ENCODE measurements at regions not wholly inside any gene's neighbourhood (a gene's known extent, or its start where the extent isn't known, plus 50 kb on each side); places are given as distances from the start of the nearest gene placed in this dataset.

GRCh38 chr10:111209692-111210091, 132.9 kb downstream of the ADRA2A start:
- no peak for DNase-seq (ENCODE audit: extremely low spot score)
- H3K27ac ChIP-seq (ENCODE audit: low read depth), result no peak overlapping the region
- no peaks in the 10 kb centered on the region for H3K4me1 ChIP-seq (ENCODE audit: insufficient read depth)
- H3K36me3 ChIP-seq (ENCODE audit: insufficient read depth), result no peaks in the 10 kb centered on the region
- no peak overlapping the region for H3K4me3 ChIP-seq (ENCODE audit: low read depth, low read length)
- 61% methylated on average over 5 of the region's 5 CpGs for WGBS

DNA sequence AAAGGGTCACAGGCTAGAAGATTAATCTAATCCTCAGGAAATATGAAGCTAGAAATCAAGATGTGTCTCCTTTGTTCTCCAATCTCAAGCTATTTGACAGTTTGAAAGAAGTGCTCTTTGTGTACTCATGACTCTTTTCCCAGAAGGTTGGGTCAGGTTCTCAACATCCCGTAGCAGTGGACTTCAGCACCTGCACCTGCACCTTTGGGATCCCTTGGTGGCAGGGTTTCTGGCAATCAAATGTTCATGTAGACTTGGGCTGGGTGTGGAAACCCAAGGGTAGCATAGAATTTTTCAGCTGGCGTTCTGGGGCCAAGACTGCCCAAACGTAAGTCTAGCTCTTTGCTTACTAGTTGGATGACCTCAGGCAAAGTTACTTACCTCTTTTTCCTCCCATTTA, 134.4 kb downstream of the ADRA2A start:
- DNase-seq (ENCODE audit: extremely low spot score), result no peak
- Histone ChIP-seq H3K4me3 (ENCODE audit: low read depth, low read length) (no peak overlapping the region), H3K36me3 (ENCODE audit: insufficient read depth) (no peaks in the 10 kb centered on the region), H3K27ac (ENCODE audit: low read depth) (no peak overlapping the region), H3K4me1 (ENCODE audit: insufficient read depth) (no peaks in the 10 kb centered on the region)
- WGBS, result 72% methylated on average over 3 of the region's 3 CpGs

DNA sequence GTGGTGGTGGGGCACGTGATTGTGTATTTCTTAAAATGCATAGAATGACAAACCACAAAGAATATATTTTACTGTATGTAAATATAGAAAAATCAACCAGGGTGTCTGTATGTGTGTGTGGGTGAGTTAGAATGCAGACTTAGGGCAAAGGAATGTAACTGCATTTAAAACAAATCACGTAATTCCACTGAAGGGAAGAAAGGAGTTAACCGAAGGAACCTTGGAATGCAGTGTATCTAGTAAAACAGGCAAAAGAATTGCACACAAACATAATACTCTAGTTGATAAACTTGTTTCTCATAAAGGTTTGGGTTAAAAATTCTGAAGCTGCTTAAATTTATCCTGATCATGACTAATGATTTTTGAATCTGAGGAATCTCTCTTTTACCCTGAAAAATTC, 134.9 kb downstream of the ADRA2A start:
- DNase-seq (ENCODE audit: extremely low spot score), result no peak
- WGBS, result 39% methylated on average over 3 of the region's 3 CpGs
- Histone ChIP-seq H3K27ac (ENCODE audit: low read depth) (no peak overlapping the region), H3K4me1 (ENCODE audit: insufficient read depth) (no peaks in the 10 kb centered on the region), H3K36me3 (ENCODE audit: insufficient read depth) (no peaks in the 10 kb centered on the region), H3K4me3 (ENCODE audit: low read depth, low read length) (no peak overlapping the region)

DNA sequence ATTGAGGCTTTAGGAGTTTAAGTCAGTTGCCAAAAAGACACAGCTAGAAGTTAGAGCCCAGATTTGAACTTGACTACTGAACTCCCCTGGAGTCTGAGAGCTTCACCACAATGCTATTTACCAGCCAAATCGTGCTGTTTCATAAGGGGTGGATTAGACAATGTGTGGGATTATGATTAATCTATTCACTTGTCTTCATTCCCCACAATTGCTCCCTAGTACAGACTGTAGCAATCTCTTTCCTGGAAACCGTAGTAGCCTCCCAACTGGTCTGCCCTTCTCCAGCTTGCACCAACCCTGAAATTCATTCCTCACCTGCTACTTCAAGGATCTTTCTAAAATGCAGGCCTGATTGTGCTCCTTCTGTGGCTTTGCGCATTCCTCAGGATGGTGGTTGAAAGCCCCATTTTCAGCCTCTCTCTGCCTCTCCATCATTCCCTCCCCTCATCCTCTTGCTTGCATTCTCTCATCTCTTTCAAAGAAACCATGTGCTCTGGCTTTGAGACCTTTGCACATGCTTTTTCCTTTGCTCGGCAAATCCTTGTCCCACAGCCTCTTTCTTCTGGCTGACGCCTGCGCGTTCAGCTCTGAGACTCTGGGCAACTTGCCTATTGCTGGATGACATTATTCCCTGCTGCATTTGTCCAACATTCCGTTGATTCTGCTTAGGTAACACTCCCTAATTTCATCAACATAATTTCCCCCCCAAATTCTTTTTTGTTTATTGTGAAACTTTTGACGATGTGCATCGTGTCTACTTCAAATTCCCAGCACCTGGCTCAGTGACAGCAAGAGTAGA, 145.1 kb downstream of the ADRA2A start:
- 77% methylated on average over 10 of the region's 10 CpGs for WGBS
- Histone ChIP-seq H3K27ac (ENCODE audit: low read depth) (no peak overlapping the region), H3K36me3 (ENCODE audit: insufficient read depth) (no peaks in the 10 kb centered on the region), H3K4me1 (ENCODE audit: insufficient read depth) (no peaks in the 10 kb centered on the region), H3K4me3 (ENCODE audit: low read depth, low read length) (no peak overlapping the region)
- no peak for DNase-seq (ENCODE audit: extremely low spot score)

- no peak overlapping the region for H3K4me3 ChIP-seq (ENCODE audit: low read depth, low read length)
- no peak for DNase-seq (ENCODE audit: extremely low spot score)
- H3K27ac ChIP-seq (ENCODE audit: low read depth), result no peak overlapping the region
- no peaks in the 10 kb centered on the region for H3K36me3 ChIP-seq (ENCODE audit: insufficient read depth)
- 73% methylated on average over 4 of the region's 4 CpGs for WGBS
- no peaks in the 10 kb centered on the region for H3K4me1 ChIP-seq (ENCODE audit: insufficient read depth)
These were observed 146.1 kb downstream of the ADRA2A start for GRCh38 chr10:111222961-111223360.

DNA sequence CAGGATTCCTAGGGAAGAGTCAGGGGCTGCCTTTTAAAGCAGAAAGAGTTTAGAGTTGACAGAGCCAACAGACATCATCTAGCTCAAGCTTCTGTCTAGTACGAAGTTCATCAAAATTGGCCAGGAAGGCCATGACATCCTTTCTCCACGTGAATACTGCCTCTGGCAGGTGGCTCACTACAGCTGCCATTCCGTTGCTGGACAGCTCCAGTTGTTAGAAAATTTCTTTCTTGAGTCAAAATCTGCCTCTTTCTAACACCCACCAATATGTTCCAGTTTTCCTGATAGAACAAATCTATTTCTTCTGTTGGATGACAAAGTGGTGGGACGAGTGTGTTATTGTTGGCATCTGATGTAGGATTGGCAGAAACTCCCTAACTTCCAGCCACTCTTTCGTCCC, 154.9 kb downstream of the ADRA2A start:
- WGBS, result 46% methylated on average over 5 of the region's 5 CpGs
- H3K4me3 ChIP-seq (ENCODE audit: low read depth, low read length), result no peak overlapping the region
- DNase-seq (ENCODE audit: extremely low spot score), result no peak
- no peaks in the 10 kb centered on the region for H3K4me1 ChIP-seq (ENCODE audit: insufficient read depth)
- no peaks in the 10 kb centered on the region for H3K36me3 ChIP-seq (ENCODE audit: insufficient read depth)
- H3K27ac ChIP-seq (ENCODE audit: low read depth), result no peak overlapping the region

DNA sequence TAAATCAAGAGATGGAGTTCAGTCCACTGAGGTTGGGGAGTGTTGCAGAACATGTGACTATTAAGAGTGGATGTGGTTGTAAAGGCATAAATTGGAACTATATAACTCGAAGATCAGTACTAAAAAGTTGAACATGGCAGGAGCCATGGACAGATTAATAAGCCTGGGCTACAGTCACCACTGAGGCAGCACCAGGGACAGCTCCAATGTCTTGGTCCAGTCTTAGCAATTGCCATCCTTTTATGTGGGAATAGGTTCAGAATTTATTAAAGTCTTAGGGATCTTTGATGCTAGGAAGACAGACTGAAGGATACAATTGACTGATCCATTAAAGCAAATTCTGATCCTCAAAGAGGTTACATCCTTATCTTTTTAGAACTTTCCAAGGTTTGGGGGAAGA, 156.6 kb downstream of the ADRA2A start:
- WGBS, result 58% methylated on average over 1 of the region's 1 CpG
- no peak overlapping the region for H3K4me3 ChIP-seq (ENCODE audit: low read depth, low read length)
- DNase-seq (ENCODE audit: extremely low spot score), result no peak
- H3K27ac ChIP-seq (ENCODE audit: low read depth), result no peak overlapping the region
- no peaks in the 10 kb centered on the region for H3K36me3 ChIP-seq (ENCODE audit: insufficient read depth)
- H3K4me1 ChIP-seq (ENCODE audit: insufficient read depth), result no peaks in the 10 kb centered on the region

DNA sequence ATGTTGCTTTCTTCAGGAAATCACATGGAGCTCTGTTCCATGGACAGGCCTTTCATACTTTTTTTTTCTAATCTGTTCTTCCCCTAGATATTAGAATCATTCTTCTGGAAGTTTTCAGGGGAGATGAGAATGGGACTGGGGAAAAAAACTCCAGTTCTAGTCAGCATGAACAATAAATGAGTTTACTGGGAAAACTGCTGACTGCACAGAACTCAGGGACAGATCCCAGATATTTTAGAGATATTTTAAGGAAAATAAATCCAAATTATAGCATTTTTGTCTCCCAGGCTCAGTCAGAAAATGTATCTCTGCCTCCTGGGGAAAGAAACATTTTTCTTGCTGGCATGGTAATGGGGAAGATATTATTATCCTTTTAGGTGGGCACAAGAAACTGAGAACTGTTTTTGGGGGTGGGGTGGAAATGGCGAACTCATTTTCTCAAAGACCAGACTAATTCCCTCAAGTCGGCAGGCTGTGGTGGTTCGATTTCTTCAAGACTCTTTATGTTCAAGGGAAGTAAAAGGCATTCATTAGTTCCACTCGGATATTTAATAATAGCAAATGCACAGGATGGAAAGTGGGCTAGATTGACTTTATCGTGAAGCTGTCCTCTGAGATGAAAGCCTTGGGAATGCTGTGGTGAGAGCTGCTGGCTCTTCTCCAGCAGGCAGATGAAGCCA, 157.5 kb downstream of the ADRA2A start:
- no peaks in the 10 kb centered on the region for H3K4me1 ChIP-seq (ENCODE audit: insufficient read depth)
- DNase-seq (ENCODE audit: extremely low spot score), result no peak
- no peak overlapping the region for H3K4me3 ChIP-seq (ENCODE audit: low read depth, low read length)
- H3K36me3 ChIP-seq (ENCODE audit: insufficient read depth), result no peaks in the 10 kb centered on the region
- 78% methylated on average over 5 of the region's 5 CpGs for WGBS
- H3K27ac ChIP-seq (ENCODE audit: low read depth), result no peak overlapping the region

DNA sequence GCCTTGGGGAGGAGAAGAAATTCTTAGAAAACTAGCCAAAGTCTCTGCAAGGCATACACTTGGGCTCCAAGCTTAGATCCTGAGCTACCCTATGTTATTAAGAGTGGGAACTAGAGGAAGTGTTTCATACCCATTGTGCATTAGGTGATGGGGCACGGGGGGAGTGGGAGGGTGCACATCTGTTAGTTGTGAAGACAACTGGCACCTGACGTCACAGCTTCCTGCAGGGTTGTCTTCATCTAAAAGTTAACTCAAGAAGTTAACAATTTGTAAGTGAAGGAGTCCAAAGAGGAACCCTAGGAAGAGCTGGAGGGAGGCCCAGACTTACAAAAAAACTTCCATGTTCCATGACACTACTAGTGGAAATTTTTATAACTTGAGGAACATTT, 158.1 kb downstream of the ADRA2A start:
- no peaks in the 10 kb centered on the region for H3K4me1 ChIP-seq (ENCODE audit: insufficient read depth)
- no peak overlapping the region for H3K27ac ChIP-seq (ENCODE audit: low read depth)
- H3K4me3 ChIP-seq (ENCODE audit: low read depth, low read length), result no peak overlapping the region
- WGBS, result 66% methylated on average over 2 of the region's 2 CpGs
- H3K36me3 ChIP-seq (ENCODE audit: insufficient read depth), result no peaks in the 10 kb centered on the region
- DNase-seq (ENCODE audit: extremely low spot score), result no peak

GRCh38 chr10:111240348-111240747, 163.5 kb downstream of the ADRA2A start:
- no peaks in the 10 kb centered on the region for H3K36me3 ChIP-seq (ENCODE audit: insufficient read depth)
- H3K4me3 ChIP-seq (ENCODE audit: low read depth, low read length), result no peak overlapping the region
- no peak for DNase-seq (ENCODE audit: extremely low spot score)
- no peaks in the 10 kb centered on the region for H3K4me1 ChIP-seq (ENCODE audit: insufficient read depth)
- H3K27ac ChIP-seq (ENCODE audit: low read depth), result no peak overlapping the region
- WGBS, result 83% methylated on average over 1 of the region's 1 CpG

GRCh38 chr10:111243126-111243525, 166.3 kb downstream of the ADRA2A start:
- Histone ChIP-seq H3K4me3 (ENCODE audit: low read depth, low read length) (no peak overlapping the region), H3K36me3 (ENCODE audit: insufficient read depth) (no peaks in the 10 kb centered on the region), H3K27ac (ENCODE audit: low read depth) (no peak overlapping the region), H3K4me1 (ENCODE audit: insufficient read depth) (no peaks in the 10 kb centered on the region)
- 72% methylated on average over 3 of the region's 3 CpGs for WGBS
- no peak for DNase-seq (ENCODE audit: extremely low spot score)

- no peak for DNase-seq (ENCODE audit: extremely low spot score)
- H3K4me3 ChIP-seq (ENCODE audit: low read depth, low read length), result no peak overlapping the region
- H3K27ac ChIP-seq (ENCODE audit: low read depth), result no peak overlapping the region
- no peaks in the 10 kb centered on the region for H3K36me3 ChIP-seq (ENCODE audit: insufficient read depth)
- no peaks in the 10 kb centered on the region for H3K4me1 ChIP-seq (ENCODE audit: insufficient read depth)
- WGBS, result 66% methylated on average over 7 of the region's 7 CpGs
These were observed 169.3 kb downstream of the ADRA2A start for GRCh38 chr10:111246136-111246535.

GRCh38 chr10:111246814-111247452, 170.1 kb downstream of the ADRA2A start:
- H3K4me3 ChIP-seq (ENCODE audit: low read depth, low read length), result no peak overlapping the region
- 58% methylated on average over 6 of the region's 6 CpGs for WGBS
- H3K4me1 ChIP-seq (ENCODE audit: insufficient read depth), result no peaks in the 10 kb centered on the region
- no peak for DNase-seq (ENCODE audit: extremely low spot score)
- no peaks in the 10 kb centered on the region for H3K36me3 ChIP-seq (ENCODE audit: insufficient read depth)
- no peak overlapping the region for H3K27ac ChIP-seq (ENCODE audit: low read depth)

GRCh38 chr10:111247781-111248389, 171.1 kb downstream of the ADRA2A start:
- Histone ChIP-seq H3K36me3 (ENCODE audit: insufficient read depth) (no peaks in the 10 kb centered on the region), H3K4me3 (ENCODE audit: low read depth, low read length) (no peak overlapping the region), H3K4me1 (ENCODE audit: insufficient read depth) (no peaks in the 10 kb centered on the region), H3K27ac (ENCODE audit: low read depth) (no peak overlapping the region)
- 86% methylated on average over 6 of the region's 6 CpGs for WGBS
- DNase-seq (ENCODE audit: extremely low spot score), result no peak
